ENCODE measurements at regions not wholly inside any gene's neighbourhood (a gene's known extent, or its start where the extent isn't known, plus 50 kb on each side); places are given as distances from the start of the nearest gene placed in this dataset.

DNA sequence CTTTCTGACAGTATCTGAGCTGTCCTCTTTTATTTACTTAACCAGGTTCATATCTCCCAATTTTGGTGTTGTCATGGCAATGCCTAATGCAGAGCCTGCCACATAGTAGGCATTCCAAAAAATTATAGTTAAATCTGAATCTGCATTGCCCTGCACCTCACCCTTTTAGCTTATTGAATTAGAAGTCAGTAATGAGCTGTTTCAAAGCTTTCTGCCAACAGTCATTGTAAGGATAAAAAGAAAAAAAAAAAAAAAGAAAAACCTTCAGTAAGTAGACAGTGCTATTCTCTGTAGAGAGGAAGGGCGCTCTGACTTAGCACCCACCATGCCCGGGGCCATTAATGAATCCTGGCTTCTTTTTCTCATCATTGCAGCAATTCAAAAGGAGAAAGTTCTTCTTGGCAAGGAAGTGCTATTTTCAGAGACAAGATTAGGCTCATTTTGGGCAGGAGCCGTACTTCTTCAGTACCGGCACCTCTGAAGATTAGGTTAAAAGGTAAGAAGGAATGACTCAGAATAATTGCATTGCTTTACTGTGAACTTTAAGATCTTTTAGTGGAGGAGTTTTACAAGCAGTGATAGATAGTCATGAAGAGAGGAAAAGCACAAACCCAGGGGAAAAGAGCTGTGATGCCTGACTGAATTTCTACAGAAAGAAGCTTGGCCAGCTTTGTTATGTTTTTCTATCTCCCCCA is 2041.2 kb upstream of the PIK3C3 start:
- DNase-seq (ENCODE audit: low read depth, low spot score), result no peak
- no peaks in the 10 kb centered on the region for H3K36me3 ChIP-seq (ENCODE audit: insufficient read depth, insufficient read length, low read length)
- peaks cover 9% of the 10 kb centered on the region; the same call in 1 of the 2 replicates for H3K9me3 ChIP-seq (ENCODE audit: insufficient read depth, low read length)
- H3K9ac ChIP-seq (ENCODE audit: insufficient read length, low read depth), result no peak overlapping the region
- H3K4me3 ChIP-seq (ENCODE audit: insufficient read length, low read depth), result no peak overlapping the region
- H3K27me3 ChIP-seq (ENCODE audit: insufficient read depth, insufficient read length), result no peaks in the 10 kb centered on the region
- H3K4me1 ChIP-seq (ENCODE audit: insufficient read depth, insufficient read length), result no peaks in the 10 kb centered on the region
- TF ChIP-seq ZNF274 (IDR thresholded peaks at IDR 0.05; ENCODE audit: low read depth, low read length) (no peak), SUZ12 (IDR thresholded peaks at IDR 0.05; ENCODE audit: extremely low read depth, insufficient read depth, insufficient read length) (no peak), YY1 (IDR thresholded peaks at IDR 0.05; ENCODE audit: insufficient read depth, insufficient read length) (no peak)

DNA sequence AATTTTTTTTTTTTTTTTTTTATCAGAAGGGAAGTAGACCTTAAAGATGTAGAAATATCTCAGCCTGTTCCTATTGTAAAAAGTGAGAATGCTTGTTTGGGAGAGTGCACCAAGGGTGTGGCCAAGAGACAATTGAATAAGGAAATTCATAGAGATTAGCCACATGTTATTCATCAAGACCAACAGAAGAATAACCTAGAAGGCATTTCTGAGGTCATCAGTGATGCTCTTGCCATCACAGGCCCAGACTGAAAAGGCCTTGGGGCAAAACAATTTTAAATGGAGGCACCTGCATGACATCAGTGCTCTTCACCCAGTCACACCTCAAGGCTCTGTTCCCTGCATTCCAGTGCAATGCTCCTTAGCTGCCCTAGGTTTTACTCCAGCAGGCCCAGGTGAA is 2043.3 kb upstream of the PIK3C3 start:
- no peaks in the 10 kb centered on the region for H3K36me3 ChIP-seq (ENCODE audit: insufficient read depth, insufficient read length, low read length)
- no peaks in the 10 kb centered on the region for H3K4me1 ChIP-seq (ENCODE audit: insufficient read depth, insufficient read length)
- no peak overlapping the region for H3K9ac ChIP-seq (ENCODE audit: insufficient read length, low read depth)
- no peak overlapping the region for H3K4me3 ChIP-seq (ENCODE audit: insufficient read length, low read depth)
- no peaks in the 10 kb centered on the region for H3K27me3 ChIP-seq (ENCODE audit: insufficient read depth, insufficient read length)
- no peak for TF ChIP-seq YY1 (IDR thresholded peaks at IDR 0.05; ENCODE audit: insufficient read depth, insufficient read length)
- no peak for TF ChIP-seq SUZ12 (IDR thresholded peaks at IDR 0.05; ENCODE audit: extremely low read depth, insufficient read depth, insufficient read length)
- no peak for DNase-seq (ENCODE audit: low read depth, low spot score)
- H3K9me3 ChIP-seq (ENCODE audit: insufficient read depth, low read length), result peaks cover 9% of the 10 kb centered on the region; the same call in 1 of the 2 replicates

DNA sequence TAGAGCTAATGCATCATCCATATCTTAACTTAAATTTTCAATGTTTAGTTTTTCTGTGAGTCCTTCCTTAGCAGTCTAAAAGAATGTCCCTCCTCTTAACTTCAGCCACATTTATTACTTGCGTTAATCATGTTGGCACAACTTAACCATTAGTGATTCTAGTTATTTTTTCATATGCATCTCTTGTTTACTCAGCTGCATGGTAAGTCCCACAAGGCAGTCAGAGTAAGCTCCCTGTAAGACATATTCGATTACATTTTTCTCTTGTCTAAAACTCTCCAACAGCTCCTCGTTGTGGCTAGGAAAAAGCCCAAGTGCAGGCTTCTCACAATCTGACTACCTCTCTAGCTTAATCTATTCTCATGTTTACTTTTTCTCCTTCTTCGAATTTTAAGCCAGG is 2045.3 kb upstream of the PIK3C3 start:
- no peak for DNase-seq (ENCODE audit: low read depth, low spot score)
- Histone ChIP-seq H3K4me3 (ENCODE audit: insufficient read length, low read depth) (no peak overlapping the region), H3K27me3 (ENCODE audit: insufficient read depth, insufficient read length) (no peaks in the 10 kb centered on the region), H3K4me1 (ENCODE audit: insufficient read depth, insufficient read length) (no peaks in the 10 kb centered on the region), H3K9ac (ENCODE audit: insufficient read length, low read depth) (no peak overlapping the region), H3K36me3 (ENCODE audit: insufficient read depth, insufficient read length, low read length) (no peaks in the 10 kb centered on the region), H3K9me3 (ENCODE audit: insufficient read depth, low read length) (peaks cover 9% of the 10 kb centered on the region; the same call in 1 of the 2 replicates)
- TF ChIP-seq ZNF274 (IDR thresholded peaks at IDR 0.05; ENCODE audit: low read depth, low read length) (no peak), SUZ12 (IDR thresholded peaks at IDR 0.05; ENCODE audit: extremely low read depth, insufficient read depth, insufficient read length) (no peak), YY1 (IDR thresholded peaks at IDR 0.05; ENCODE audit: insufficient read depth, insufficient read length) (no peak)

DNA sequence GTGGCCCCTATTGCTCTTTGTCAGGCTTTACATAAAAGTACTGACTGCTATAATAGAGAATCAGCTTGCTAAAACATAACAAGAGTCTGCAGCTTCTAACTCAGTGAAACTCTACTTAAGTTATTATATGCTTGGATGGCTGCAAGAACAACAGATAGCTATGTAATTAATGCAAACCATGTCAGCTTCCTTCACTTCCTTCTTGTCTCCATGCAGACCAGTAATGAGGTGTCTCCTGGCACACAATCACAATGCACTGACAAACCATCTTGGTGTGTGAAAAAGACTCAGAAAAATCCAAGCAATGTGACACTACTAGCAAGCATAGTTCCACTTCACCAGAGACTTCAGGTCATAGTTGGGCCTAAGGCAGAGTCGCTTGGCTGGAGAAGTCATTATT is 2068.9 kb upstream of the PIK3C3 start:
- H3K4me3 ChIP-seq (ENCODE audit: insufficient read length, low read depth), result no peak overlapping the region
- no peaks in the 10 kb centered on the region for H3K9me3 ChIP-seq (ENCODE audit: insufficient read depth, low read length)
- no peaks in the 10 kb centered on the region for H3K27me3 ChIP-seq (ENCODE audit: insufficient read depth, insufficient read length)
- H3K9ac ChIP-seq (ENCODE audit: insufficient read length, low read depth), result no peak overlapping the region
- TF ChIP-seq YY1 (IDR thresholded peaks at IDR 0.05; ENCODE audit: insufficient read depth, insufficient read length) (no peak), ZNF274 (IDR thresholded peaks at IDR 0.05; ENCODE audit: low read depth, low read length) (no peak), SUZ12 (IDR thresholded peaks at IDR 0.05; ENCODE audit: extremely low read depth, insufficient read depth, insufficient read length) (no peak)
- DNase-seq (ENCODE audit: low read depth, low spot score), result no peak
- no peaks in the 10 kb centered on the region for H3K36me3 ChIP-seq (ENCODE audit: insufficient read depth, insufficient read length, low read length)
- no peaks in the 10 kb centered on the region for H3K4me1 ChIP-seq (ENCODE audit: insufficient read depth, insufficient read length)

DNA sequence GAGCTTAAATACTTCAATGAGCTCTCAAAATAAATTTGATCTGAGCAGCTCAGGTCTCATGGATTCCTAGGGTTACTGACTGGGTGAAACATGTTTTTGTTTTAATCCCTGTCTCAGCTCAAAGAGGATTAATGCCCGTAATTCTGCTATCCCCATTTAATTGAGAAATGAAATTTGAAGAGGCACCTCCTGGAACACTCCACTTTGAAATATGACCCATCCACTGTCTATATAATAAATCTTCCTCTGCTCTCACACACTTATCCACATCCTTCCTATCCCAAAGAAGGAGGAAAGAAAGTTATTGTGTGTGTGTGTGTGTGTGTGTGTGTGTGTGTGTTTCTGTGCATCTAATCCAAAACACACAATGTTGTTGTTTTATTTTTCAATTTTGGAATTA is 2082.4 kb upstream of the PIK3C3 start:
- Histone ChIP-seq H3K9me3 (ENCODE audit: insufficient read depth, low read length) (no peaks in the 10 kb centered on the region), H3K4me1 (ENCODE audit: insufficient read depth, insufficient read length) (no peaks in the 10 kb centered on the region), H3K9ac (ENCODE audit: insufficient read length, low read depth) (no peak overlapping the region), H3K36me3 (ENCODE audit: insufficient read depth, insufficient read length, low read length) (no peaks in the 10 kb centered on the region), H3K27me3 (ENCODE audit: insufficient read depth, insufficient read length) (no peaks in the 10 kb centered on the region), H3K4me3 (ENCODE audit: insufficient read length, low read depth) (no peak overlapping the region)
- TF ChIP-seq SUZ12 (IDR thresholded peaks at IDR 0.05; ENCODE audit: extremely low read depth, insufficient read depth, insufficient read length), result no peak
- no peak for TF ChIP-seq ZNF274 (IDR thresholded peaks at IDR 0.05; ENCODE audit: low read depth, low read length)
- no peak for TF ChIP-seq YY1 (IDR thresholded peaks at IDR 0.05; ENCODE audit: insufficient read depth, insufficient read length)
- no peak for DNase-seq (ENCODE audit: low read depth, low spot score)

DNA sequence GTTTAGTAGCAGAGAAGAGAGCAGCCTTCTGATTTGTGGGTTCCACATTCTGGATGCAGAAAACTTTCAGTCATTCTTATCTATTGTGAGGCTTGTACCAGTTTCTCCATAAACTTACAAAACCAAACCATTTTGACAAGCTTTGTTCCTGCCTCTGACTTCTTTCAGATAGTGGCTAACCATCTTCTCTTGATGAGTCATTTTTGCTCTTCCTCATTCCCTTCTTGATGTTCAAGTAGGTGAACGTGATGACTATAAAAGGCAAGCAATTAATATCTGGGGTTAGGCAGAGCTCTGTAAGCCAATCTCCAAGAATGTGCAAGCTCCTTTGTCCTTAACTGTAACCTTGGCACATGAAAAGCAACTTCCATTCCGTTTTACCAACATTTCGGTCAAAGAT is 2083.1 kb upstream of the PIK3C3 start:
- DNase-seq (ENCODE audit: low read depth, low spot score), result no peak
- no peaks in the 10 kb centered on the region for H3K27me3 ChIP-seq (ENCODE audit: insufficient read depth, insufficient read length)
- H3K9ac ChIP-seq (ENCODE audit: insufficient read length, low read depth), result no peak overlapping the region
- H3K36me3 ChIP-seq (ENCODE audit: insufficient read depth, insufficient read length, low read length), result no peaks in the 10 kb centered on the region
- TF ChIP-seq SUZ12 (IDR thresholded peaks at IDR 0.05; ENCODE audit: extremely low read depth, insufficient read depth, insufficient read length) (no peak), YY1 (IDR thresholded peaks at IDR 0.05; ENCODE audit: insufficient read depth, insufficient read length) (no peak), ZNF274 (IDR thresholded peaks at IDR 0.05; ENCODE audit: low read depth, low read length) (no peak)
- H3K4me1 ChIP-seq (ENCODE audit: insufficient read depth, insufficient read length), result no peaks in the 10 kb centered on the region
- H3K4me3 ChIP-seq (ENCODE audit: insufficient read length, low read depth), result no peak overlapping the region
- no peaks in the 10 kb centered on the region for H3K9me3 ChIP-seq (ENCODE audit: insufficient read depth, low read length)

DNA sequence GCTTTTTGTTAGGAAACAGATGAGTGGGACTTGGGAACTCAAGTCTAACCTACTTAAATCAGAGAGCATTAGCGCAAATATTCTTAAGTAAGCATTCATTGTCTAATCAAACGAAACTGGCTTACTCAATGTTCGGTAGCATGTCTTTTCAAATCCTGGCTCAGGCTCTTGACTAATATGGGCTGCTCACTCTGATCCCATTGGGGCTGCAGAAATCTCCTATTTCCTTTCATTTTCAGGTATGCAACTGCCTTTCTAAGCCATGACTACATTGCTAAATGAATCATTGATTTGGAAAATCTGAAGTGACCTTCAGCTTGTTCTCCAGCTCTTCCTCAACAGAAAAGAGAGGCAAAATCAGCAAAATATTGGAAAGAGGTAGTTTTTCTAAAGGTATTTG is 2084.4 kb upstream of the PIK3C3 start:
- H3K36me3 ChIP-seq (ENCODE audit: insufficient read depth, insufficient read length, low read length), result no peaks in the 10 kb centered on the region

More for the DNA sequence above, 2084.4 kb upstream of the PIK3C3 start:
- Histone ChIP-seq H3K4me3 (ENCODE audit: insufficient read length, low read depth) (no peak overlapping the region), H3K27me3 (ENCODE audit: insufficient read depth, insufficient read length) (no peaks in the 10 kb centered on the region), H3K9me3 (ENCODE audit: insufficient read depth, low read length) (no peaks in the 10 kb centered on the region), H3K9ac (ENCODE audit: insufficient read length, low read depth) (no peak overlapping the region), H3K4me1 (ENCODE audit: insufficient read depth, insufficient read length) (no peaks in the 10 kb centered on the region)
- TF ChIP-seq SUZ12 (IDR thresholded peaks at IDR 0.05; ENCODE audit: extremely low read depth, insufficient read depth, insufficient read length) (no peak), YY1 (IDR thresholded peaks at IDR 0.05; ENCODE audit: insufficient read depth, insufficient read length) (no peak)
- DNase-seq (ENCODE audit: low read depth, low spot score), result no peak

All from NT2/D1 (cell line).